LNCaP clone FGC (cell line): ENCODE measurements at regions not wholly inside any gene's neighbourhood (a gene's known extent, or its start where the extent isn't known, plus 50 kb on each side); places are given as distances from the start of the nearest gene placed in this dataset.

Experiments used
- DNase-seq: peaks from one replicate; pipeline ENCODE4 v3.0.0-alpha.2; 2011; ENCODE audit warnings: low read depth
- H3K4me3 ChIP-seq: 2 replicates; pipeline ENCODE4 v1.5.1; 2011; ENCODE audit warnings: mild to moderate bottlenecking, low read depth, low read length, control low read depth
- CTCF ChIP-seq: IDR thresholded peaks from 2 replicates; pipeline ENCODE4 v1.5.1; 2012; ENCODE audit warnings: mild to moderate bottlenecking; ENCODE audit not compliant: control insufficient read depth, insufficient read depth; ENCODE audit errors: extremely low read depth

- TF ChIP-seq CTCF, result no peak
- H3K4me3 ChIP-seq, result no peak overlapping the region
- DNase-seq, result peak; percentile 3
Observed at GRCh38 chr14:101359221-101360053, 201.9 kb upstream of the DIO3 start.

- DNase-seq, result no peak
- TF ChIP-seq CTCF, result no peak
- H3K4me3 ChIP-seq, result no peak overlapping the region
Observed at GRCh38 chr14:101360054-101360911, 201.0 kb upstream of the DIO3 start.

- TF ChIP-seq CTCF, result no peak
- DNase-seq, result no peak
- H3K4me3 ChIP-seq, result no peak overlapping the region
Observed at GRCh38 chr14:101361044-101361443, 200.3 kb upstream of the DIO3 start.

GRCh38 chr14:101361451-101362433 is 199.6 kb upstream of the DIO3 start:
- no peak overlapping the region for H3K4me3 ChIP-seq
- DNase-seq, result no peak
- no peak for TF ChIP-seq CTCF

- no peak overlapping the region for H3K4me3 ChIP-seq
- TF ChIP-seq CTCF, result no peak
- no peak for DNase-seq
Observed at GRCh38 chr14:101362529-101363260, 198.6 kb upstream of the DIO3 start.

- H3K4me3 ChIP-seq, result no peak overlapping the region
- no peak for DNase-seq
Observed at GRCh38 chr14:101363261-101363555, 198.1 kb upstream of the DIO3 start.

More at GRCh38 chr14:101363261-101363555, 198.1 kb upstream of the DIO3 start:
- TF ChIP-seq CTCF, result no peak
